ENCODE measurements at regions not wholly inside any gene's neighbourhood (a gene's known extent, or its start where the extent isn't known, plus 50 kb on each side); places are given as distances from the start of the nearest gene placed in this dataset.
A peak's percentile ranks its signal among the peaks of the same experiment; 100 is the strongest.

DNA sequence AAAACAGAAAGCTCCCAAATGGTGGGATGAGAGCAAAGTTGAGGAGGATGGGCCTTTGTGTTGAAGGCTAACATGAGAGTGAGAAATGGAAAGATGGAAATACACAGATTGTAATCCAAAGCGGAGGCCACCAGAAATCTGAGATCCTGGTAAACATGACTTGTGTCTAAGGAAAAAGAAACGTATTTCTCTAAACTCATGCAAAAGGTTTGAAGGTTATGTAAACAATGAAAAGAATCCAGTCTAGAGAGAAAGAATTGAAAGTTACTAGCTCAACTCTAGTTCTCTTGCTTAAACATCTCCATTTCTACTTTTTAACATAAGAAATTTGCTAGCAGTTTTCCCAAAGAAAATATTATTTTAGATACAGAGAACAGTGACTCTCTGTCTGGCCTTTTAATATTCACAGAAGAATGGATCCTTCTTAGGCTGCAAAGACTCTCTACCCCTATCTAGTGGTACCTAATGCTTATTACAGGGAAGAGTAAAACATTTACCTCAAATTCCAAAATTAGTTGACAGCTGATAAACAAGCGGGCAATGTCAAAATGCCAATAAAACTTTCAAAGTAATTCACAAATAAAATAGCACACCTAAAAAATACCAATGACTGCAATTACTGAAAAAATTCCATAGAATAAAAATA, 75.8 kb upstream of the SOX5 start:
- DNase-seq = no peak

DNA sequence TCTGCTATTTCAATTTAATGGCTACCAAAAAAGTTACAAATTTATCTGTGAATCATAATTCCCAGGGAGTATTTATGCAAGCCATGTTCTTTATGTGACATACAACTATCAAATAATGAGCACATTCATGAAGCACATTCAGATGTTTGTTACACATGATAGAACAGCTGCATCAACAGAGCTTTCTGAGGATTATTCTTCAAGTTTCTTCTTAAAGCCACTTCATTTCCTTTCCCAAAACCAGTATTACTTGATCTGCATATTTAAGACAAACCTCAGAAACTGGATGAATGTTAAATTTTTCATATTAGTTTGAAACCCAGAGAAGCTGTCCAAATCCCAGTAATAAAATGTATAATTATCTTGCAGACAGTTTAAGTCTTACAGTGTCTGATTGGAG, 73.6 kb upstream of the SOX5 start:
- DNase-seq = no peak

DNA sequence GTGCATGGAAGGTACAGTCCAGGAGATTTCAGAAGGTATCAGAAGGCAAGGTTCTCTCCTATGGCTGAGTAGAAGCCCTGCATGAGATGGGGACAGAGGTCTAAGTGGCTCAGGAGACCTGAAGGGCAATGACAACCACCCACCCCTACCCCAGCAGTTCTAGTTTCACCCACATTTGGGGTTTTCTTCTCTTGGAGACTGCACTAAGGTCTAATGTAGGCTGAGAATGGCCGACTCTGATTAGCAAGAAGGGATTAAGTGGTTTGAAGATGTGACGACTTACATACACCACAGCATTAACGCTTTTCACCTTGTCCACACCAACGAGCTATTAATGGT, 71.7 kb upstream of the SOX5 start:
- DNase-seq = no peak

DNA sequence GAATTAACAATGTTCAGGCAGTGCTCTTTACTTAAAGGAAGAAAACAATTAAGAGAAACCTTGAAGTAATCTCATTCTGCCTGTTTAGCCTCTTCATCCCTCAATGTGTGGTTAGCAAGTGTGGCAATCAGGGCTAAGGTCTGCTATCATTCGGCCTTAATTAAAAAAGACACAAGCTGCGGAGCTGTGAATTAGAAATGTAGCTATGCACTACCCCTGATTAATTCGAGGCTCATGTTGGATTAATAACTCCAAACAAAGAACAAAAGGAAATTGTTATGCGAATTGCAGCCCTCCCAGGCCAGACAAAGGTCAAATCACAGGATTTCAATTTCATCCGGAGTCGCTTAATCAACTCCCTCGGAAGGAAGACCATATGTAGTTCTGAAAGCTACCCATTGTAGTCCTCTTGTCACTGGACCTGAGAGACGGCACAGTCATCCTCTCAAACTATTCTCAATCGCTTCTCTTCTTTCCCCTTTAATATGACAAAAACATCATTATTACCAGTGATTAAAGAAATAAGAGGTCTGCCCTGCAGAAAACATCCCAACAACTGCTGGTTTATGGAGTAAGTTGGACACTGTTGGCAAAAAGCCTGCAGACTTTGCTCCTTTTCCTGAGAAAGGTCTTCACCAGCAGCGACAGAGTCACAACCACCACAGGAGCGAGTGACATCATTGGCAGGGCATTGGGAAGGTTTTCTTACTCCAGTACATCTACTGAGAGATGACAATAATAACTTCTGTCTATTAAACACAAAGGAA, 71.1 kb upstream of the SOX5 start:
- DNase-seq = no peak

DNA sequence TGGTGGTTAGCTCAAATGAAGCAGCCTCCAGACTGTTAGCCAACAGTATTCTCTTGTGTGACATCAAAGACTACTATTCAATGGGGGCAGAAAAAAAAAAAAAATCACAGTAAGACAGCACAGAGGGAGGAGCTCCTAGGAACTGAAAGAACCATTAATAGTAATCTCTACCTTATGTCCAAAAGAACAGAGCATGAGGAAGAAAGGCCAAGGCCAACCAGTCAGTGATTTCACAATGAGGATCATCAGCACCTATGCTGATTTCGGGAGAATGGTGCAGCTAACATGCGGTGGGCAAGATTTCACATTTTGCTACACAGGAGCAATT, 66.3 kb upstream of the SOX5 start:
- DNase-seq = no peak

DNA sequence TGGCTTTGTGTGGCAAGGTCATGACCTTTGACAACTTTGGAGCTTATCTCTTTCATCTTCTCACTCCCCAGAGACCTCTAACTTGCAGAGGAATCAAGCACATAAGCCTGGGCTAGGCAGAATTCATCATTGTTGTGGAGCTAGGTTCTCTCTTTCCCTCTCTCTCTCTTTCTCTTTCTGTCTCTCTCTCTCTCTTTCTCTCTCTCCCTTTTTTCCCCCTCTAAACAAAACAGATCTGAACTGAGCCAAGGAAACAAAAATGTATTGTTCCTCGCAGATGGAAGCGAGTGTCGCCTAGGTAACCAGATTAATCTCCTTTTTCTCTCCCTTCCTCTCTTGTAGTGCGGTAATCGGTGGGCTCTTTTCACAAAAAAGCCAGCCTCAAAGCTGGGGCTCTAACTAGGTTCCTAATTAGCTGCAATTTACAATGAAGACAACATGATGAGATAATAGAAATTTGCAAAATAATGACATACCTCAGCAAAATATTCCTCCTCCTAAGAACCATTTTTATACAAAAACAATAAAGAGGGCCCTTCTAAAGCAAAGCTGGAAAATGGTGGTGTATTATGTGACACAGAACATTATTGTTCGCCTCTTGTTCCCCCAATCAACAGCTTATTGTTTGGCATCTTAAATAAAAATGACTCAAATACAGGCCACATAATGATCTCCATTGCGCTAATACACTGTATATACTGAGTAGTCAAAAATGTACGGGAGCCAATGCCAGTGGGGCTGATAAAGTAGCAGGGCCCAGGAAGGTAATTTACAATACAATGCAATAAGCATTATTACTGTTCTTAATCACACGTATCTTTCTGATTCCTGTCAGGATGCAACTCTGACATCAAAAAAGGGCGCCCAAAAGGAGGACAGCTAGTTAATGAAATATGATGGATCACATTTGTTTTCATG, 65.7 kb upstream of the SOX5 start:
- peak; percentile 80 for DNase-seq

DNA sequence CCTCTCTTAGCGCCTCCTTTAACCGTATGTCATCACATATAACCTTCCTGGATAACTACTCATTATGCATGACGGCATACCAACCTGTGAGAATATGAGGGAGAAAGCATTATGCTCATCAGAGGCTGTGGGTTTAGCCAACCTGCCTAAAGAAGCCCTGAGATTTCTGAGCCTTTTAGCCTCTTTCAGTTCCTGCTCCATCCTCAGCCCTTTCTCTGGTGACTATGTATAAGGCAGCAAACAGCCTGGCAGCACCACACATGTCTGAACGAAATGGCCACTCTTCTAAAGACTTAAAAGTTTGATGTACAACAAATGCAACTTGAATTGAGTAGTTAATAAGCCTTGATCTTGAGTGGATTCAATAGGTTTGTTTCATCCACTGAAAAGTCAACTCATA, 64.8 kb upstream of the SOX5 start:
- DNase-seq = no peak

DNA sequence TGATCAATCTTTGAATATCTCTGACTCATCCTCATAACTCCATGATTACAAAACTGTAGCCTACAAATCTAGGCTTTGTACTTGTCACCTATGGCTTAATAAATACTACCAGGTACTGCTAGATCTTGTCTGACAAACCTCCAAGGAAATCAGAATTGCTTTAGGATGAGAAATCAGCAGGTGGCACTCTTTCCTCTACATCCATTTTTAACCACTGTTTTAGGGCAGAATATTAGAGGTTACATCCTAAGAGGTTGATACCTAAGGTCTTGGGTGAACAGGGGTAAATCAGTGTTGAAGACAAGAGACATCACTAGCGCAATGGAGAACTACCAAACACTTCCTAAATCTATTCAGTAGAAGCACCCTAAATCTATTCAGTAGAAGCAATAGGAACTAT, 63.1 kb upstream of the SOX5 start:
- peak; percentile 7 for DNase-seq

DNA sequence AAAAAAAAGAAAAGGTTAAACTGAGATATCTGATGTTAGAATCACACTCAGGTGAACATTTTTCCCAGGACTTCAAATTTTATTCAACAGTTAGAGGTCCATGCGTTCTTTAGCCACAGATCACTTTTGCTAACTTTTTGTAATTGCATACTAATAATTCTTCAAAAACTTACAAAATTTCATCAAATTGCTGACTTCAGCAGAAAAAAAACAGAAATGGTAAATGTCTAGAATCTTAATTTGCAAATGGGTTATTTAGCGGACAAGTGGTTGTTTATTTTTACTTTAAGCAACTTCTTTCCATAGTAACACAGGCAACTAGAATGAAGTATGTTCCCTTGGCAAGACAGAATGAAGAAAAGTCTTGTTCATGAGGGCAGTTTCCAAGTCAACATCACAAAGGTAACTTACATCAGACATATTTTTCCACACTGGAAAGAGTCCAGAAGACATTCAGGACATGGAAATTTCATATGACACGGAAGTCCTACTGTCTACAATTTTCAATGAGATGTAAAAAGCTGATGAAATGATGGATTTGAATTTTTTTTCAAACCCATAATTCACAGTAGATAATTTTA, 62.5 kb upstream of the SOX5 start:
- no peak for DNase-seq

DNA sequence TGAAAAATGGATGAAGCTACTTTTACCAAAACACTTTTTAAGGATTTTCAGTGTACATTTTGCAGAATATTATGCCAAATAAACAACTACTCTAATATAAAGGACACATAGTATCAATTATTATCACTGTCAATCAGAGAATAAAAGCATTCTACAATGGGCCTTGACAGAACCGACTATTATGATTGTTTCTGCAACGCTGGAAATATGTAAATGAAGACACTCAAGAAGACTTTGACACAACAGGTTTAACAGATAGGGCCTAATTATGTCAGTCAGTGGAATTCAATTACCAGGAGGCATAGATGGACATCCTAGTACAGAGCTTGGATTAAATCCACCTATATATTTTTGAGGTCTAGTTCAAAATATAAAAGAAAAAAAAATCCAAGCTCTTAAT, 58.7 kb upstream of the SOX5 start:
- no peak for DNase-seq
